ENCODE measurements at regions not wholly inside any gene's neighbourhood (a gene's known extent, or its start where the extent isn't known, plus 50 kb on each side); places are given as distances from the start of the nearest gene placed in this dataset.

DNA sequence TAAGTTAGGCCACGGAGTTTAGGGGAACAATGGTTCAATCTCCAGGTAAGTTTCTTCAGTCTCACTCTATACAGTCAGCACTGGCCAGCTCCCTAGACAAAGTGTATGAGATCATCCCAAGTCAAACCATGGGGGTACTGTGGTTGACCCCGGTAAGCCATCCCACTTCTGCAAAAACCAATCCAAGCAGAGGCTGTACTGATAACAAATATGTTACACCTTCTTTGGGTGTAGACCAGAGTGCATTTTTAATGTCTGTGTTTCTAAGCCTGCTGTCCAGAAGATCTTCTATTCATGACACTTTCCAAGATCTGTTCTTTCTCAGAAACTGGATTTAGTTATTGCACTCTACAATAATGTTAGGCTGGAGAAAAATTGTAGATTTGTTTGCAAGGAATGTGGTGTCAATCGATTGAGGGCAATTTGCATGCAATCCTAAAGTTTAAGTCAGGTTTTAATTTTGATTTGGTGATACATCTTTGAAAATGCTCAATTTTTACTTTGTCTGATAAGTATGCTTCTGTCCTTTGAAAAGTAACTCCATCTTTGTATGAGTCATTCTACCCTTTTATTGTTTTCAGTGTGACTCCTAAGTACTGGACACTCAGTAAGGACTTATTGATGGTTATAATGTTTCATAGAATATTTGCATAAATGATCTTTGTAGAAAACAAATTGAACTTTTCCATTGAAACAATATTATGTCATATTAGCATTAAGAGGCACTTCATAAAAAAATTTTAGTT lies 152.4 kb downstream of the HLX start:
- no peaks in the 10 kb centered on the region for H3K79me2 ChIP-seq (ENCODE audit: insufficient read depth, low read depth, low read length)
- BruUV-seq (replicated peaks), result no TSS peak
- no peak overlapping the region for H3K4me2 ChIP-seq (ENCODE audit: low read length)
- H3K9me3 ChIP-seq (ENCODE audit: low read length), result no peaks in the 10 kb centered on the region
- intact Hi-C loops (cut with micrococcal nuclease; ENCODE audit: unreplicated experiment), result no loop called here
- H3K4me1 ChIP-seq (ENCODE audit: insufficient read depth, low read length, poor library complexity, severe bottlenecking), result no peaks in the 10 kb centered on the region
- no peaks in the 10 kb centered on the region for H4K20me1 ChIP-seq (ENCODE audit: insufficient read depth, low read length)
- H3K9me2 ChIP-seq (ENCODE audit: insufficient read depth, low read length), result no peaks in the 10 kb centered on the region
- ChIA-PET POLR2A (interaction anchor here (1.0 kb wide), 1 partner anchor 39 kb away, joined by 3 read pairs; no protein-coding TSS in a partner anchor), CTCF (ENCODE audit: unreplicated experiment) (no interaction called here)
- H2AFZ ChIP-seq (ENCODE audit: low read length), result no peak overlapping the region
- H3K27ac ChIP-seq (ENCODE audit: low read depth, low read length, poor library complexity, severe bottlenecking), result no peak overlapping the region
- no peak for TF ChIP-seq EZH2phosphoT487 (IDR thresholded peaks at IDR 0.05; ENCODE audit: borderline replicate concordance, low read depth, low read length)
- TF ChIP-seq, protein P1, sequence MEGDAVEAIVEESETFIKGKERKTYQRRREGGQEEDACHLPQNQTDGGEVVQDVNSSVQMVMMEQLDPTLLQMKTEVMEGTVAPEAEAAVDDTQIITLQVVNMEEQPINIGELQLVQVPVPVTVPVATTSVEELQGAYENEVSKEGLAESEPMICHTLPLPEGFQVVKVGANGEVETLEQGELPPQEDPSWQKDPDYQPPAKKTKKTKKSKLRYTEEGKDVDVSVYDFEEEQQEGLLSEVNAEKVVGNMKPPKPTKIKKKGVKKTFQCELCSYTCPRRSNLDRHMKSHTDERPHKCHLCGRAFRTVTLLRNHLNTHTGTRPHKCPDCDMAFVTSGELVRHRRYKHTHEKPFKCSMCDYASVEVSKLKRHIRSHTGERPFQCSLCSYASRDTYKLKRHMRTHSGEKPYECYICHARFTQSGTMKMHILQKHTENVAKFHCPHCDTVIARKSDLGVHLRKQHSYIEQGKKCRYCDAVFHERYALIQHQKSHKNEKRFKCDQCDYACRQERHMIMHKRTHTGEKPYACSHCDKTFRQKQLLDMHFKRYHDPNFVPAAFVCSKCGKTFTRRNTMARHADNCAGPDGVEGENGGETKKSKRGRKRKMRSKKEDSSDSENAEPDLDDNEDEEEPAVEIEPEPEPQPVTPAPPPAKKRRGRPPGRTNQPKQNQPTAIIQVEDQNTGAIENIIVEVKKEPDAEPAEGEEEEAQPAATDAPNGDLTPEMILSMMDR (conservative IDR thresholded peaks at IDR 0.05; ENCODE audit: low read length), result no peak
- no peak for DNase-seq (ENCODE audit: low spot score)
- H3K4me3 ChIP-seq (ENCODE audit: low read depth, low read length, poor library complexity, severe bottlenecking), result no peak overlapping the region
- H3K36me3 ChIP-seq (ENCODE audit: insufficient read depth, low read length), result no peaks in the 10 kb centered on the region

DNA sequence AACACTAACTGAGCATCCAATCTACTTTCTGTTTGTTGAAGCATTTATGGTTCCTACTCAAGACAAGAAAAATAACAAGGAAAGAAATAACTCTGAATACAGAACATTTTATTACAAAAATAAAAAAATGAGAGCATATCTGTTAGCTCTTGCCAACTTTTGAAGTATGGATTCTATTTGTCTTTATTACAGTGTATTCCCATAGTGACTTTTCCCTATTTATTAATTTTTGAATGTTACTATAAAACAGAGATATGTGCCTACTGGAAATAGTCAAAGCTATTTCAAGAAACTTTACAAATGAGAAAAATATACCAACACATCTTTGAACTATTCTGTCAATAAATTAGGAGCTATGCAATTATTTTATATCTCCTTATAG lies 153.0 kb downstream of the HLX start:
- Histone ChIP-seq H3K4me3 (ENCODE audit: low read depth, low read length, poor library complexity, severe bottlenecking) (no peak overlapping the region), H3K27ac (ENCODE audit: low read depth, low read length, poor library complexity, severe bottlenecking) (no peak overlapping the region), H4K20me1 (ENCODE audit: insufficient read depth, low read length) (no peaks in the 10 kb centered on the region), H3K9me2 (ENCODE audit: insufficient read depth, low read length) (no peaks in the 10 kb centered on the region), H3K79me2 (ENCODE audit: insufficient read depth, low read depth, low read length) (no peaks in the 10 kb centered on the region), H2AFZ (ENCODE audit: low read length) (no peak overlapping the region), H3K9me3 (ENCODE audit: low read length) (no peaks in the 10 kb centered on the region), H3K36me3 (ENCODE audit: insufficient read depth, low read length) (no peaks in the 10 kb centered on the region), H3K4me2 (ENCODE audit: low read length) (no peak overlapping the region), H3K4me1 (ENCODE audit: insufficient read depth, low read length, poor library complexity, severe bottlenecking) (no peaks in the 10 kb centered on the region)
- no peak for DNase-seq (ENCODE audit: low spot score)
- intact Hi-C loops (cut with micrococcal nuclease; ENCODE audit: unreplicated experiment), result no loop called here
- TF ChIP-seq, protein P1 (conservative IDR thresholded peaks at IDR 0.05; ENCODE audit: low read length), result no peak
- TF ChIP-seq EZH2phosphoT487 (IDR thresholded peaks at IDR 0.05; ENCODE audit: borderline replicate concordance, low read depth, low read length), result no peak
- POLR2A ChIA-PET, result interaction anchor here (1.0 kb wide), 1 partner anchor 39 kb away, joined by 3 read pairs; no protein-coding TSS in a partner anchor
- no TSS peak for BruUV-seq (replicated peaks)
- CTCF ChIA-PET (ENCODE audit: unreplicated experiment), result no interaction called here

DNA sequence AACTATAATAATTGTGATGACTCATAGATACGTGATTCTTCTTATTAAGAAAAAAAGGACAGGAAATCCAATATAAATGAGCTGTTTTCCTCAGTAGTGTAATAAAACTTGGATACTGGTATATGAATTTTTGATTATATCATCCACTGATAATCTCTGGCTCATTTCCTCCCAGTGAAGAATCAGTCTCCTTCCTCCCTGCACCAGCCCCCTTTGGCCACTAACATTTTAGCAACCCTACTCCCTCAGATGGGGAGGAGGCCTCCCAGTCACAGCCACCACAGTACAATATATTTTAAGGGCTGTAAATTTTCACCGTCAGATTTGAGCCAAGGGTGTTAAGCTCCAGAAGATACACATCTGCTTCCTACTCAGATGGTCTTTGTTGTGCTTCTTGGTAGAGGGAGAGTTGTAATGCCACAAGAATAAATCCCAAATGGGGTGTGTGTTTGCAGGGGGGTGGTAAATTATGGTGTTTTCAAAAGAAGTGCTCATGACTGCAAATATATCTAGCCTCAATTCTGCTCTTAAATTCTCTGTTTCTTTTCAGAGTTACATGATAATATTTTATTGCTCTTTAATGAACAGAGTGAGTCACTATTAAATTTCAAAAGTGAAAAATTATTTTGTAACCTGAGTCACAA lies 153.5 kb downstream of the HLX start:
- Histone ChIP-seq H4K20me1 (ENCODE audit: insufficient read depth, low read length) (no peaks in the 10 kb centered on the region), H3K4me1 (ENCODE audit: insufficient read depth, low read length, poor library complexity, severe bottlenecking) (no peaks in the 10 kb centered on the region)
- intact Hi-C loops (cut with micrococcal nuclease; ENCODE audit: unreplicated experiment), result no loop called here

More for the DNA sequence above, 153.5 kb downstream of the HLX start:
- Histone ChIP-seq H3K27ac (ENCODE audit: low read depth, low read length, poor library complexity, severe bottlenecking) (no peak overlapping the region), H3K4me2 (ENCODE audit: low read length) (no peak overlapping the region), H2AFZ (ENCODE audit: low read length) (no peak overlapping the region), H3K4me3 (ENCODE audit: low read depth, low read length, poor library complexity, severe bottlenecking) (no peak overlapping the region), H3K79me2 (ENCODE audit: insufficient read depth, low read depth, low read length) (no peaks in the 10 kb centered on the region), H3K36me3 (ENCODE audit: insufficient read depth, low read length) (no peaks in the 10 kb centered on the region), H3K9me2 (ENCODE audit: insufficient read depth, low read length) (no peaks in the 10 kb centered on the region), H3K9me3 (ENCODE audit: low read length) (no peaks in the 10 kb centered on the region)
- TF ChIP-seq, protein P1 (conservative IDR thresholded peaks at IDR 0.05; ENCODE audit: low read length), result no peak
- TF ChIP-seq EZH2phosphoT487 (IDR thresholded peaks at IDR 0.05; ENCODE audit: borderline replicate concordance, low read depth, low read length), result no peak
- ChIA-PET POLR2A (interaction anchor here (1.0 to 1.2 kb wide), 2 partner anchors 40 to 42 kb away, joined by 3 read pairs; no protein-coding TSS in a partner anchor), CTCF (ENCODE audit: unreplicated experiment) (no interaction called here)
- no TSS peak for BruUV-seq (replicated peaks)
- no peak for DNase-seq (ENCODE audit: low spot score)
